Daoy (cell line): ENCODE measurements at regions not wholly inside any gene's neighbourhood (a gene's known extent, or its start where the extent isn't known, plus 50 kb on each side); places are given as distances from the start of the nearest gene placed in this dataset.
A peak's percentile ranks its signal among the peaks of the same experiment; 100 is the strongest.

Experiments
- DNase-seq: peaks from one replicate; pipeline ENCODE4 v3.0.0-alpha.2; 2015; ENCODE audit warnings: low read depth

DNA sequence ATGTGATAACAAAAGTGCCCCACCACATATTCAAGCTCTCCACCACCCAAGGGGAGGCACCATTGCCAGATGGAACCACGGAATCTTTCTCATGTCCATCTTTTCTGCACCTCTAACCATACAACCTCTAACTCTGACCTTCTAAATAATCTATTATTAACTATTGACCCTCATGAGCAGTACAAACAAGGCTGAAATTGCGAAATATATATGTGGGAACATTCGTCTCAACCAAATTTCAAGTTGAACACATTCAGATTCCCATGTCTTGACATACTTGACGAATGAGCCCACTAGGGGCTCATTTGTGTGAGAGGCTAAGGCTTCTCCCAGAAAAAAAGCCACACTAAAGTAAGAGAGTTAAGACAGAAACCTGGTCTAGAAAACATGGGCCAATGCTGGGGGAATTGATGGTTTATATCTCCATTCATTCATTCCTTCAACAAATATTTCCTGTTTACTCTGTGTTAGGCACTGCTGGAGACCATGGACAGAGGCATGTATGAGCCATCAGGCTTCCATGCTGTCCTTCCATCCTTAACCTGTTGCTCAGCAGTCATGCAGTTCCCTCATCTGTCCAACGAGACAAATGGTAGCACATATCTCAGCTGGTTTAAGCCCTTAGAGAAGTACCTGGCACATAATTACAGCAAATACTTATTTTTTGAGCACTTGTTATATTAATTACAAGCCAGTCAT lies 130.4 kb downstream of the ESM1 start:
- DNase-seq = no peak

DNA sequence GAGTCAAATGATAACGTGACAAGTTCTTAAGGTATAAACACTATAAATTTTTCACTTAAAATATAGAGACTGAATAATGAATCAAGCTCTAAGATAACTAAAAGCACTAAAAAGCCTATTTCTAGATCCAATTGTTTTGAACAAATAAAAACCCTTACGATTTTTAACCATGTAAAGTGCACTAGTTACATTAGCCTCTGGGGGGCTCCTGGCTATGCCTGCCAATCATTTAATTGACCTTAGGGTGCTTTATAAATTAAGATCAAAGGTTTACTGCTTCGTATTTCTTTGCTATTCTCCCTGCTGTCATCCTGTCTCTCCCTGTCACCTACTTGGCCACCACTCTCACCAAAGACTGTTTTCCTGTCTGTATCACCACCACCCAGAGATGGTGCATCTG lies 133.4 kb downstream of the ESM1 start:
- no peak for DNase-seq

DNA sequence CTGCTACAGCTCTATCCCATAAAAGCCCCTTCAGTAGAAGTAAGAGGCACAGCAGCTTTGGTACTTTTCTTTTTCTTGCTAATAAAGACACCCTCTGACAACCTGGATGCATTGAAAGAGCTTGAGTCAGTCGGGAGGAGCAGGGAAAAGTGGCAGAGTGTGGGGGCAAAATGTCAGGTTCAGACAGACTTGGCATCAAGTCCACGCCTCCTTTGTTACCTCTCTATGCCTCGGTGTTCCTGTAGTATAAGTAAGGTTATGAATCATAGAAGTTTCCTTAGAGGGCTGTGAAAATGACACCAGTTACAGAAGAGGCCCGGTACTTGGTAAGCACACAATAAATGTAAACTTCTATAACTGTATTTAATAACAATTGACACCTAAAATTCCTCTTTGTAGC lies 133.9 kb downstream of the ESM1 start:
- no peak for DNase-seq

DNA sequence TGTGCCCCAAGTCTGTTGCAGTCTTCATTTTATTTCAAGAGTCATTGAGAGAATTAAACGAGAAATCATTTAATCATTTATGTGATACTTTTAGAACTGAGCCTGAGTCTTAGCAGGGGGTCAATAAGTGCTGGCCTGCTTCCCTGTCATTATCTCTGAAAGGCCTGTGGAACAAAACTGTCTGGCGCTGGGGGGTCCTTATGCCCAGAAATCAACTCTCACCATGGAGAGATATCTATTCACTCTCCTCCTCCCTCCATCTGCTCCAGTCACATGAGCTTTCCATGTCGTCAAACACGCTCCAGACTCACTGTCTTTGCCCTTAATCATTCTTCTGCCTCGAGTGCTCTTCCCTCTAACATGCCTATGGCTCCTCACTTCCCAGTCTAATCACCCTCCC lies 136.8 kb downstream of the ESM1 start:
- DNase-seq = no peak

DNA sequence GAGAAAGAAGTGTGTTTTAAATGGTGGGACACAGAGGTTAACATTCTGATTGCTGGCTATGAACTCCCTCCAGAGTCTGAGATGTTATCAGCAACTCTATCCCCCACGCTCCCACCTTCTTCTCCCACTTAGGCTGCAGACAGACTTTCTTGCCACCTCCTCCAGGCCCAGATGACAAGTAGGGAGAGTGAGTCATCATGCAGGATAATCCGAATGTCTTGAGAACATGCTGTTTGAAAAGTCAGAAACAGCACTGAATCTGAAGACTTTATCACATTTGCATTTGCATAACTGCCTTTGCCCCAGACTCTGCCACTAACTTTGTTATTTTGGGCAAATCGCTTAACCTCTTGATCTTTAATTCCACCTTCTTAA lies 139.8 kb downstream of the ESM1 start:
- DNase-seq = peak; percentile 43

DNA sequence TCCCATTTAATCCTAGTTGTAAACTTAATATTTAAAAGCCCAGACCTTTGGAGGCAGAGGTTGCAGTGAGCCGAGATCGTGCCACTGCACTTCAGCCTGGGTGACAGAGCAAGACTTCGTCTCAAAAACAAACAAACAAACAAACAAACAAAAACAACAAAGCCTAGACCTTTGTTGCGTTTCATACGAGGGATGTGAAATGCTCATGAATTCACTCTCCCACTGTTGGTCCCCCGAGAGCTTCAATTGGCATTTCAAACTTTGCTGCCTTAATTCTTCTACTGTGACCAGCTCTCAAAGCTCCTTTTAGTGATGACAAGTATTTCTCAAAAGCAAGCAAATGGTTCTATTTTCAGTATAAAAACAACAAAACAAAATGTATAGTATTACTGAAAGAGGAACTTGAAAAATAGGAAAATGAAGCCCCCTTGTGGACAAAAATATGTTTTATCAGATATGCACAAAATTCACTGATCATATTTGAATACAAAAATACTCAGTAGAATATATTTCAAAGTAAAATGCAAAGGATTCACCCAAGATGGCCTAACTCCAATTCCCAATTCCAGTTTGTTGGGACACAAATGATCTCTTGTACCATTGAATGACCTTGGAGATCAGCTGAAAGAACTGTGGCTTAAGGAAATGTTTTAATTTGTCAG lies 140.4 kb downstream of the ESM1 start:
- DNase-seq = no peak

DNA sequence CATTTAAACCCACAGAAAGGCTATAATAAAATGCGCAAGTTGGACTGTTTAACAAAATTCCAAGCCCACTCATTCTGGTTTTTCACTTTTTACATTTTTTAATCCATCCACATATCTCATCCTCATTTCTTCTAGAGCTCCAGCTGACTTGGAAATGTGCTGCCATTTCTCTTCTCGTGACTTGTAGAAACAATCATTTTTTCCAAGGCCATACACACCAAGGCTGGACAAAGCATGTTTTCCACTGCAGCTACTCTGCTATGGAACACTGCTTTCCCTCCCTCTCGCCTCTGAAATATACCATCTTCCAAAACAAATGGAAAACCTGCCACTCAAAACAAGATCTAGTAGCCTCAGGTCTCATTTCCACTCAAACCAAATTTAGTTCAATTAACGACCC lies 141.1 kb downstream of the ESM1 start:
- no peak for DNase-seq

DNA sequence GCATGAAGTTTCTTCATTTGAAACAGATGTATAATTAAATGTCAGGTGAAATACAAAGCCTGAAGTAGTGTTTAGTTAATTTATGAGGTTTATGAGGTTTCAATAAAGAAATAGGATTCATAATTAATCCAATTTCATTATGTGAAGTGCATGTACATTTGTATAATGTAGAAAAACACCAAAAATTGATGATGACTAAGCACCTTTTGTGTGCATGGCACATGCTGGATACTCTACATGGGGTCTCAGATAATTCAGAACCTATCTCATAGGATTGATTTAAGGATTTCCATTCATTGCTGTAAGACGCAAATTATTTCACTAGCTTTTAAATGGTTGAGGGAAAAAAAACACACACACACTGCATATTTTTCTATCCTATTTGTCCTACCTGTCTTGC lies 143.9 kb downstream of the ESM1 start:
- no peak for DNase-seq

DNA sequence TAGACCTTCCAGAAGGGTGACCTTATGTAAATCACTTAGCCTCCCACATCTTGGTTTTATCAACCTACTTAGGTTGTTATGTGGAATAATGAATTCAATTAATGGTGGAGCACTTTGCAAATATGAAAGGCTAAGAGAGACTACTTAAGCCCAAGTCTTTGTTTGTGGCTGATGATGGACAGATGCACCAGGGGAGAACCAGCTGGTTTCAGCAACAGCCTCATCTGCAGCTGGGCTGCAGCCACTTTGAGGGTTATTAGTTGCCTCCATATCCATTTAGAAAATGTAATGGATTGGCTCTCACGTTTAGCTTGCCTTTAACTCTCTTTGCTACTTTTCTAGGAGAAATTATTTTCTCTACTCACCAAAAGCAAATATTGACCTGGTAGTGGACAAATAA lies 146.6 kb downstream of the ESM1 start:
- DNase-seq = no peak

DNA sequence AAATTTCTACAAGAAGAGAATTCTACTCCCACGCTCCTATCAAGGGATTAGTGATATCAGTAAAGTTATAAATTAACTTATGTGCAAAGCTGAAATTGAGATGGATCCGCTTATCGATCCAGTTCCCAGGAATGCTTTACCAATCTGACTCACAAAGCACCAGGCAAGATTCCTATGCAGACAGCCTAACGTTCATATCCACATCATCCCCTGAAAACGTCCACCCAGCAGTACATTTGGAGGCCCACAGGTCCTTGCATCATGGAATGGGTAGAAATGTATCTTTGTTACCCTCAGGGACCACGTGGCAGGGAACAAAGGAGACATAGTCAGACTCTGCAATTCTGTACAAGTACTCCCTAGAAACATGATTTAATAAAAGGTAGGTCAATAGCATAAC lies 147.4 kb downstream of the ESM1 start:
- DNase-seq = no peak

DNA sequence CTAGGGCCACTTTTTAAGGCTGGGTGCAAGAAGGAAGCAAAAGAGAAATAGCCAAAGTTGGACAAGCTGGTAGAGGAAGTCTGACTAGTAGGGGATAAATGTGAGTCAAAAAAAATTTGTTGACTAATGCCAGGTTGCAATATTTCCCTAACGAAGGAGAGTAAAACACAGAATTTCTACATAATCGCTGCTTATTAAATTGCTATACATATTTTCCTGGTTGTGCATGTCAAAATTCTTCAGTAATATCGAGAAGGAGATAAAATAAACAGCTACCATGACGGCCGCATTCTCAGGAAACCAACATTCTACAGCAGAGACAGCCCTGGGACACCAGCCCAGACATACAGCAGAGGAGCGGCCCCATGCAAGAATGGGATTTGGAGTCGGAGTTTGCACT lies 148.3 kb downstream of the ESM1 start:
- no peak for DNase-seq

DNA sequence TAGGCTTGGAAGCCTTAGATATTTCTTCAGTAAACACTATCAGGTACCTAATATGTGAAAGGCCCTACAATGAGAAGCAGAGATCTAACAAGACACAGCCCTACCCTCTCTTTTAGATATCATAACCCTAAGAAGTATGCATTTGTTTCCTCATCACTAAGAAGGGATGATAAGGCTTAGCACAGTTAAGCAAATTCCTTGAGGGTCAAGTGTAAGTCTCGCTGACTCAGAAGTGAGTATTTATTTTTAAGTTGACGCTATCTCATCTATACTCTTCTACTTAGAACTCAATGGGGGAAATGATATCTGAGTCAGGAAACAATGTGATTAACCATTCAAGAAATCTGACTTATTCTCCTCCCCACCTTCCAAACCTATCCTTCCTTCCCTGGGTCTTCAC lies 149.7 kb downstream of the ESM1 start:
- DNase-seq = no peak

DNA sequence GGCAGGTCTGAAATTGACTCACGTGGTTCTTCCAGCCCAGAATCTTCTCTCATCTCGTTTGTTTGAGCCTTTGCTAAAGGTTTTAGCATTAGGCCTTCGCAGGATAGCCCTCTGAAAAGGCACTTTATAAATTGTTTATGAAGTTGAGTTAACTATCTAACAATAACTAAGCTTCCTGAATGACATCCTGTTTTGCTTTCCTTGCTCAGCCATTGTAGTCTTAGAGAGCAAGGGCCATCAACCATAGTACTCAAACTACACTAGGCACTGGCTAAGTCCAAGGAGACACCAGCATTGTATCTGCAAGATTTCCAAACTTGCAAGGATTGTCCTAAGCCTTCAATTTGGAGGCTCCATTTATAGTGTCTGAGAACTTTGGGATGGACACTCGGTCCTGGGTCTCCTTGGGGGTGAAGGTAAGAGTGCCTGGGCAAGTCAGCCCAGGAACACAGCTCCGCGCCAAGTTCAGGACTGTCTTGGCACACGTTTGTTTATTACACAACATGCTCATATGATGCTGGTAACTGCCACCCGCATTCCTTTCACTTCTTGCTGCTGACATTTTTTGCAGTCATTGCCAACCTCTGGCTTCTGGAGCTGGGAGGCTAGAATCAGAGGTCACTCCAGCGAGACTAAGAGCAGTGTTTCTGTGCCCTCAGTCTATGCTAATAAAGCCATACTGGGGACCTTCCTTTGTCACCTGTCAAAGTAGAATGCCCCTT lies 151.1 kb downstream of the ESM1 start:
- no peak for DNase-seq

DNA sequence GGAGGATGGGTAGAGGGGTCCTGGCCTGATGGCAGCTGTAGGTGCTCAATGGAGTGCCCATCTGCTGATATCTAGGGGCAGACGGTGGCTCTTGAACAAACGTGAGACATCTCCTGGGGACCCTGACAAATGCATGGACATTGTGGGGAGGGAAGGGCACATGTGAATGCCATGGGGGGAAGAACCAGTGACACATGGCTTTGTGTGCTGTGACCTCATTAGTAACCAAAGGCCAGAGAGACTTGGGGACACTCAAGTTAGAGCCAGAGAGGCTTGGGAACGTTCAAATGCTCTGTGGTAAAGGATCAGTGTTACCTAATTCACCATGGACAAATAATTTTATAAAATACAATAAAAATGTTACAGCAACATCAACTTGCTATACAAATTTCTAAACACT lies 151.8 kb downstream of the ESM1 start:
- DNase-seq = no peak

DNA sequence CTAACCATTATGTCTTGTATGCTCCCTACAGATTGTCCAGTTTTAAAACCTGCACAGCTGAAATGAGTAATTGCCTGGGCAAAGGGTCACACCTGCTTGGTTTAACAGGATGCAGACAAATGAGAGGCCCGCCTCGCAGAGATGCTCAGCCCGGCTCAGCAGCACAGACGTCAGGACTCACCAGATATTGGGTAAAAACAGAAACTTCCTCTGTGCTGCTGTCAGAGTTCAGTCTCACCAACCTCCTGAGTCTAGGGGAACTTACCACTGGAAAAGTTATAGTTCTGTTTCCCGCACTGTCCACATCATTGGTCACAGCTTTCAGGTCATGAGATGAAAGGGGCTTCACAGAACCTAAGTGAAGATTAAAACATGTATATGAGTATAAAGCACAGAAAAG lies 152.5 kb downstream of the ESM1 start:
- DNase-seq = no peak

DNA sequence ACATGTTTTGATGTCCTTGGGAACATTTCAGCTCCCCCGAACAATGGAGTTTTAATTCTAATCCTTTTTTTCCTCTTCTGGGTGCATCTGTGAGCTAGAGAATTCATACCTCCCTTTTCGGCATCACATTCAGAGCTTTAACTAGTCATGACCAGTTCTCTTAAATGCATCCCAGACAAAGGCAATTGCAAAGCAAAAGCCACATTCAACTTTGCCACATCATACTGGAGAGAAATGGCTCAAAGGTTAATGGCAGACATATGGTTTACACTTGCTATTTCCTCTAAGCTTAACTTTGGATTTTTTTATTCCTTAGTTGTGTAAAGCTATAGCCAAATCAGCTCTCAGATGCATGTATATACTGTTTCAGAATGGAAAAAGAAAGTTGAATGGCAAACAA lies 153.3 kb downstream of the ESM1 start:
- DNase-seq = no peak

DNA sequence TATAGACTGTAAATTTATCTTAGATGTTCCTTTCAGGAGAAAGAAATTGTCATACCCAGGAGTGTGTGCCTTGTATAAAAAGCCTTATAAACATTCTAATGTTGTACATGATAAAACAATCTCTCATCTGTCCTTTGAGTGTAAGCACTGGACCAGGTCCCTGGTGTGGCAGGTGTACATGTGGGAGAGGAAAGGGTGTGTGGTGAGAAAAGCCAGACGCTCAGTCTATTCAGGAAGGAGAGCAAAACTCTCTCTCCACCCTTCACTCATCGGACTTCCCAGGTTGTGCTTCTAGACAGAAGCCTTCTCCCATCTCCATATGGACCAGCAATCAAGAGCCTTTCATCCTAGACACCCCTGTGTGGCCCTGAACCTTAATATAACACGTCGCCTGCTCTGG lies 154.2 kb downstream of the ESM1 start:
- no peak for DNase-seq

DNA sequence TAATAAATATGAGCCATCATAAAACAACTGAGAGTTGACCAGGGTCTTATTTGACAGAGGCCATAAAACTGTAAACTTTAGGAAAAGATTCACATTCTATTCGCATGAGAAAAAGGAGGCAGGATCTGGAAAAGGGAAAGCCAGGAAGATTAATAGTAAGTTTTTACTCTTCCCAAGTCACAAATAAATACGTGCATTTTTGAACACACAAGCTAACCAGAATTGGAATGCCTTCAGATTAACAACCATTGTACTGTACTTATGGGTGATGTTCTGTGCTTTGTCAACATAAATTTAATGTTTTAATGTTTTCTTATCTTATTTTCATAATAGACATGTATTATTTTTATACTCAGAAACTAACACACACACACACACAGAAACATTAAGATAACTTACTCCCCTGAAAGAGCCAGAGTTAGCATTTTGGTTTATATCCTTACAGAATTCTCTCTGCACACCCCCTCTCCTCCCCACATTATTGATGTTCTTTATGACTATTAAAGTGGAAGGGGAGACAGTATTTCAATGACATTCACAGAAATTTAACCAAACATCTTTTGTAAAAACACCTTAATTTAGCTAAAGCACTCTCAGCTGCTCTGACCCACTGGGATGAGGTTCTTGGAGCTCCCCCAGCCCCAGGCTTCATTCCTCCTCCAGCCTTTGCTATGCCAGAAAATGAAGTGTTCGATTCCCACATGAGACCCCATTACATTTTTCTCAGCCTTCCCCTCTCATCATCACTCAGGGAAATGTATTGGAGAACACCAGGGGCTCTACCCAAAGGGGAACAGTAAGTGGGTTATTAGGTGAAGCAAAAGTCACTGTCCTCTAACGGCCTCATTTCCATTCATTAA lies 155.5 kb downstream of the ESM1 start:
- no peak for DNase-seq

DNA sequence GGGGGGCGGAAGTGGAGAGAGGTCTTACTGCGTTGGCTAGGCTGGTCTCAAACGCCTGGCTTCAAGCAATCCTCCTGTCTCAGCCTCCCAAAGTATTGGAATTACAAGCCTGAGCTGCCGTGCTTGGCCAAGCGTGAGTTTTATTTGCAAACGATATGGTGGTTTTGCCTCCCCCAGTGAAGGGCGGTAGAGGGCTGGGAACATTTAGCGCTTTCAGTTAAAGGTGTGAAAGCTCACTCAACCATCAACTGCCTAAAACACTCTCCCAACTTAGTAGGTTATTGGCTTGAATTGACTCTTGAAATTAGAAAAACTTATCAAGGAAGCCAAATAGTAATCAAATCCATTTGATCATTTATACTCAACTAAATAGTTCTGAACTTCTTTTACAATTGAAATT lies 156.3 kb downstream of the ESM1 start:
- DNase-seq = no peak

DNA sequence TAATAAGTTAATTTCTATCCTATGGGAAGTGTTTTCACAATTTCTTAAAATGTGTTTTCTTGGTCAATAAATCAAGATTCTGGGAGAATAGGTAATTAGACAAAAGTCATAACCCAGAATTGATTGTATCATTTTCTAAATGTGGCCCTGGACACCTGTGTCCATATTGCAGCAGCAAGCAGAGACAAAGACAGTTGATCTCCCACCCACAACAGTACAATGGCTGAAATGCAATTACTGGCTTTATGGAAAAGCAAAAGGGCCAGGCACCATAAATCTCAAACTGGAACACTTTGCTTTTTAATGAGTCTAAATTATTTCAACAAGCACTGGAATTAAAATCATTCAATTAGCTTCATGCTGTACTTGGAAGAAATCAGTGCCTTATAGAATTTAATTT lies 157.2 kb downstream of the ESM1 start:
- DNase-seq = no peak

DNA sequence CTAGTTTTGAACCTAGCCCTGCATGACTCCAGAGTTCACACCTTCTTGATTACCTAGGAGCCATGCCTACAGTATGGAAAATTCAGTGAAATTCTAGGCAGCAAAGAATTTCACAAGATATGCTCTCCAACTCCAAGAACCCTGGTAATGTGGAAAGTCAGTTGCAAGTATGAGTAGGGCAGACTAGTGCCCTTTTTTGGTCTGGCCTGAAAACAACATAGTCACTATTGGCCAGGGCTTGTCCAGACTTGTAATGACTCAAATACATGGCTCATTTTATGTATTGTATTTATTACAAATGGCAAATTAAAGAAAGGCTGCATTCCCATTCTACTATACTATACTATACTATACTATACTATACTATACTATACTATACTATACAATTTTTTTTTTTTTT lies 160.4 kb downstream of the ESM1 start:
- DNase-seq = no peak

DNA sequence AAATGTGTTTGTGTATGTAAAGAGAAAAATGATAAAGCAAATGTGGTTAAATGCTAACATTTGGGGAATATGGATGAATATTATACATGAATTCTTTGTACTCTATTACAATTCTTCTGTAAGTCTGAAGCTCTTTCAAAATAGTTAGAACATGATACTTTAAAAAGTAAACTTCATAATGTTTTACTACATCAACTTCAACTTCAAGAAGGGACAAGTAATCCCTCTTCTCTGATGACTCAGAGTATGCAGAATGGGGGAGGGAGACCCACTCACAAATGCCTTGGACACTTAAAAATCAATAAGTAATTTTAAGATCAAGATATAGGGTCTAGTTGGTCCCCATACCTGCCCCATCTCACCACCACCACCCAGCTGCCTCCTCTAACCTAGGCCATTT lies 162.4 kb downstream of the ESM1 start:
- DNase-seq = no peak

DNA sequence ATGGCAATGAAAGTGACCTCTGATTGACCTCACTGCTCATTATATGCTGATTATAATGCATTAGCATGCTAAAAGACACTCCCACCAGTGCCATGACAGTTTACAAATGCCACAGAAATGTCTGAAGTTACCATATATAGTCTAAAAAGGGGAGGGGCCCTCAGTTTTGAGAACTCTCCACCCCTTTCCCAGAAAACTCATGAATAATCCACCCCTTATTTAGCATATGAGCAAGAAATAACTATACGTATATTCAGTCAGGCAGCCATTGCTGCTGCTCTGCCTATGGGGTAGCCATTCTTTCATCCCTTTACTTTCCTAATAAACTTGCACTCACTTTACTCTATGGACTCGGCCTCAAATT lies 163.1 kb downstream of the ESM1 start:
- no peak for DNase-seq
